ENCODE measurements at regions not wholly inside any gene's neighbourhood (a gene's known extent, or its start where the extent isn't known, plus 50 kb on each side); places are given as distances from the start of the nearest gene placed in this dataset.

DNA sequence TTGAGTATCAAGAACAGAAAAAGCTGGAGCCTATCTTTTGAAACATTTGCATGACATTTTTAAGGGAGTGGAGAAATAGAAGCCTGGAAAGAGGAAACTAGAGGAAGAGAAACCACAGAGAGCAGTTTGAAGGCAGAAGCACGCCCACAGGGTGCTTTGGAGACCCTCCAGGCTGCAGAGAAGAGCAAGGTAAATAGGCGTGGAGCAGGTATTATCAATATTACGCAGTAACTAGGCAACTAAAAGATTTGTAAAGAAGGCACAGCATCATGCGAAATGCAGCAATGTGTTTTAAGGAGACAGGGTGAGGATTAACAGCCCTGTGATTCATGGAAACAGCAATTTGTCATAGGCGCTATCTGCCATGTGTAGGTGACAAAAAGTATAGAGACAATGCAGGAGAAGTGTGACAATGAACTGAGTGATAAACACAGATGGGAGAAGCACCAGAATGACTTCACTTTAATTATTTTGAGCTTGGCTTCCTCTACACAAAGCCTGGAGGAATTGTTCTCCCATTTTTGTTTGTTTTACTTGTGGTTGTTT, 281.2 kb downstream of the BRINP1 start:
- TF ChIP-seq POLR2AphosphoS5 (IDR thresholded peaks at IDR 0.05): no peak
- no peak for TF ChIP-seq EP300 (IDR thresholded peaks at IDR 0.05)
- TF ChIP-seq, protein P1, sequence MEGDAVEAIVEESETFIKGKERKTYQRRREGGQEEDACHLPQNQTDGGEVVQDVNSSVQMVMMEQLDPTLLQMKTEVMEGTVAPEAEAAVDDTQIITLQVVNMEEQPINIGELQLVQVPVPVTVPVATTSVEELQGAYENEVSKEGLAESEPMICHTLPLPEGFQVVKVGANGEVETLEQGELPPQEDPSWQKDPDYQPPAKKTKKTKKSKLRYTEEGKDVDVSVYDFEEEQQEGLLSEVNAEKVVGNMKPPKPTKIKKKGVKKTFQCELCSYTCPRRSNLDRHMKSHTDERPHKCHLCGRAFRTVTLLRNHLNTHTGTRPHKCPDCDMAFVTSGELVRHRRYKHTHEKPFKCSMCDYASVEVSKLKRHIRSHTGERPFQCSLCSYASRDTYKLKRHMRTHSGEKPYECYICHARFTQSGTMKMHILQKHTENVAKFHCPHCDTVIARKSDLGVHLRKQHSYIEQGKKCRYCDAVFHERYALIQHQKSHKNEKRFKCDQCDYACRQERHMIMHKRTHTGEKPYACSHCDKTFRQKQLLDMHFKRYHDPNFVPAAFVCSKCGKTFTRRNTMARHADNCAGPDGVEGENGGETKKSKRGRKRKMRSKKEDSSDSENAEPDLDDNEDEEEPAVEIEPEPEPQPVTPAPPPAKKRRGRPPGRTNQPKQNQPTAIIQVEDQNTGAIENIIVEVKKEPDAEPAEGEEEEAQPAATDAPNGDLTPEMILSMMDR (IDR thresholded peaks at IDR 0.05): no peak

Data from upper lobe of left lung (tissue), 4 donors.